Stomach (tissue), 8 donors: ENCODE measurements at regions not wholly inside any gene's neighbourhood (a gene's known extent, or its start where the extent isn't known, plus 50 kb on each side); places are given as distances from the start of the nearest gene placed in this dataset.

ENCODE experiments used
- DNase-seq, 2 donors: peaks; one replicate each; pipeline versions ENCODE4 v3.0.0 to v3.0.0-alpha.2; 2013 to 2019
- H3K27ac ChIP-seq, 5 donors: fragments of 200-600 bp in 4 of 5; sonication (generic) in 4 of 5; one replicate each; pipeline ENCODE4 v1.5.1; 2013 to 2019; ENCODE audit warnings: mild to moderate bottlenecking in 1 of 5, moderate library complexity in 1 of 5
- H3K27me3 ChIP-seq, 3 donors: fragments of 200-600 bp; sonication (generic); one replicate each; pipeline ENCODE4 v1.5.1; 2017 to 2019; ENCODE audit warnings: mixed run types in 1 of 3
- H3K36me3 ChIP-seq, 4 donors: fragments of 200-600 bp; sonication (generic); 1 replicate in 3 of 4; 2 replicates in 1 of 4; pipeline ENCODE4 v1.5.1; 2016 to 2019
- H3K4me1 ChIP-seq, 4 donors: fragments of 200-600 bp; sonication (generic); one replicate each; pipeline ENCODE4 v1.5.1; 2016 to 2019
- H3K4me3 ChIP-seq, 4 donors: fragments of 200-600 bp; sonication (generic) in 3 of 4; one replicate each; pipeline ENCODE4 v1.5.1; 2016 to 2019; ENCODE audit warnings: mild to moderate bottlenecking in 1 of 4
- H3K9me3 ChIP-seq, 4 donors: fragments of 200-600 bp; sonication (generic); one replicate each; pipeline ENCODE4 v1.5.1; 2016 to 2019
- CTCF ChIP-seq, 7 experiments: fragments of 450-650 bp in 4 of 7; fragments of 200-600 bp in 3 of 7; sonication (generic) in 3 of 7; IDR thresholded peaks; one replicate each; pipeline ENCODE4 v1.5.1; 2016 to 2019; ENCODE audit warnings: antibody characterized with exemption in 7 of 7, control low read depth in 2 of 7, mild to moderate bottlenecking in 1 of 7
- EP300 ChIP-seq: sonication (generic); formaldehyde crosslinking; IDR thresholded peaks from one replicate; pipeline ENCODE4 v1.6.1; 2017; ENCODE audit warnings: antibody characterized with exemption
- POLR2A ChIP-seq, 4 donors: fragments of 450-650 bp; IDR thresholded peaks; one replicate each; pipeline ENCODE4 v1.6.1; 2016; ENCODE audit warnings: antibody characterized with exemption in 4 of 4, control low read depth in 2 of 4, mild to moderate bottlenecking in 1 of 4, moderate library complexity in 1 of 4
- POLR2AphosphoS5 ChIP-seq, 3 donors: sonication (generic); formaldehyde crosslinking; IDR thresholded peaks; one replicate each; pipeline ENCODE4 v1.6.1; 2016; ENCODE audit warnings: antibody characterized with exemption in 3 of 3
- WGBS, 5 donors: extraction: QIAGEN DNeasy Blood & Tissue Kit in 3 of 5; methylation state at CpG; one replicate each; pipeline versions ENCODE4 v1.1.5 to v1.1.7; 2013 to 2018; 5-methylcytosine and 5-hydroxymethylcytosine counted together
- intact Hi-C: fragments of 100-400 bp; cut with DNase I; formaldehyde crosslinking; loops from one replicate; pipeline ENCODE4 v1.15.1; 2023; ENCODE audit warnings: low total_unique reads
- donor health status: healthy with polysubstance abuse.
- donor health status: Bipolar disorder and iron deficiency.
- donor health status: healthy.

- no peaks in the 10 kb centered on the region for H3K9me3 ChIP-seq
- no peaks in the 10 kb centered on the region for H3K27me3 ChIP-seq
- no peaks in the 10 kb centered on the region for H3K36me3 ChIP-seq
- WGBS, 5 donors = 51 to 76% (median 58%) methylated on average over 5 of the region's 5 CpGs
- TF ChIP-seq EP300 = no peak
- TF ChIP-seq CTCF (IDR thresholded peaks at IDR 0.05) = no peak
- no peak for TF ChIP-seq POLR2AphosphoS5 (IDR thresholded peaks at IDR 0.05)
- TF ChIP-seq POLR2A (IDR thresholded peaks at IDR 0.05) = no peak
- peak; percentile 37 to 47 for DNase-seq
- intact Hi-C loops = no loop called here
- peaks cover 7 to 63% (median 41%) of the 10 kb centered on the region in 4 donors for H3K4me1 ChIP-seq
- no peak overlapping the region for H3K4me3 ChIP-seq
- H3K27ac ChIP-seq = peak overlapping the region in 4 of 5 donors; percentile 34 to 94 (median 74)
These were observed 113.0 kb downstream of the ETS2 start for GRCh38 chr21:38918607-38919346.

- TF ChIP-seq CTCF (IDR thresholded peaks at IDR 0.05) (no peak), EP300 (no peak), POLR2A (IDR thresholded peaks at IDR 0.05) (no peak), POLR2AphosphoS5 (IDR thresholded peaks at IDR 0.05) (no peak)
- Histone ChIP-seq H3K4me3 (no peak overlapping the region), H3K27ac (peak overlapping the region; percentile 5 to 94 (median 49)), H3K36me3 (no peaks in the 10 kb centered on the region), H3K9me3 (no peaks in the 10 kb centered on the region), H3K4me1 (peaks cover 20 to 79% (median 52%) of the 10 kb centered on the region in 4 donors), H3K27me3 (no peaks in the 10 kb centered on the region)
- peak; percentile 58 to 66 for DNase-seq
- intact Hi-C loops = no loop called here
- WGBS, 5 donors = 53 to 73% (median 61%) methylated on average over 9 to 12 of the region's 12 CpGs
These were observed 111.5 kb downstream of the ETS2 start for GRCh38 chr21:38917043-38917774.

- no peak overlapping the region for H3K4me3 ChIP-seq
- peak overlapping the region in 4 of 5 donors; percentile 5 to 94 (median 87) for H3K27ac ChIP-seq
- H3K36me3 ChIP-seq = no peaks in the 10 kb centered on the region
- no peak for DNase-seq
- no peak for TF ChIP-seq EP300
- no peak for TF ChIP-seq CTCF (IDR thresholded peaks at IDR 0.05)
- TF ChIP-seq POLR2AphosphoS5 (IDR thresholded peaks at IDR 0.05) = no peak
- no peak for TF ChIP-seq POLR2A (IDR thresholded peaks at IDR 0.05)
- no peaks in the 10 kb centered on the region for H3K27me3 ChIP-seq
- no peaks in the 10 kb centered on the region for H3K9me3 ChIP-seq
- intact Hi-C loops = no loop called here
- whole genome bisulfite sequencing, 5 donors = 35 to 76% (median 65%) methylated on average over 1 of the region's 1 CpG
- peaks cover 20 to 76% (median 54%) of the 10 kb centered on the region in 4 donors for H3K4me1 ChIP-seq
These were observed 110.7 kb downstream of the ETS2 start for GRCh38 chr21:38916214-38916964.

- TF ChIP-seq EP300 (no peak), POLR2AphosphoS5 (IDR thresholded peaks at IDR 0.05) (no peak), POLR2A (IDR thresholded peaks at IDR 0.05) (no peak), CTCF (IDR thresholded peaks at IDR 0.05) (no peak)
- peak overlapping the region in 4 of 5 donors; percentile 5 to 94 (median 87) for H3K27ac ChIP-seq
- DNase-seq = no peak
- H3K27me3 ChIP-seq = no peaks in the 10 kb centered on the region
- no peak overlapping the region for H3K4me3 ChIP-seq
- 71 to 92% (median 86%) methylated on average over 4 of the region's 4 CpGs for WGBS, 5 donors
- no peaks in the 10 kb centered on the region for H3K9me3 ChIP-seq
- peaks cover 28 to 72% (median 57%) of the 10 kb centered on the region in 4 donors for H3K4me1 ChIP-seq
- no peaks in the 10 kb centered on the region for H3K36me3 ChIP-seq
- intact Hi-C loops = no loop called here
These were observed 109.8 kb downstream of the ETS2 start for GRCh38 chr21:38915546-38915945.
